Mucosa of rectum (tissue), 2 donors: ENCODE measurements at regions not wholly inside any gene's neighbourhood (a gene's known extent, or its start where the extent isn't known, plus 50 kb on each side); places are given as distances from the start of the nearest gene placed in this dataset.
"Not testable (repeated sequence)": the region's sequence is repeated elsewhere in the genome, so short reads cannot be mapped to it uniquely, and the experiment has no call there.

Experiments
- H3K27ac ChIP-seq, 2 donors: one replicate each; pipeline ENCODE4 v1.7.0; 2013; ENCODE audit warnings: inconsistent platforms in 2 of 2, low read depth in 2 of 2, low read length in 2 of 2
- H3K27me3 ChIP-seq, 2 donors: one replicate each; pipeline ENCODE4 v1.7.0; 2013; ENCODE audit warnings: low read length in 2 of 2; ENCODE audit not compliant: control insufficient read depth in 2 of 2, insufficient read depth in 2 of 2
- H3K36me3 ChIP-seq, 2 donors: one replicate each; pipeline ENCODE4 v1.7.0; 2013; ENCODE audit warnings: low read length in 2 of 2; ENCODE audit not compliant: control insufficient read depth in 2 of 2, insufficient read depth in 2 of 2
- H3K4me1 ChIP-seq, 2 donors: one replicate each; pipeline ENCODE4 v1.7.0; 2013; ENCODE audit warnings: low read length in 2 of 2, mild to moderate bottlenecking in 1 of 2; ENCODE audit not compliant: control insufficient read depth in 2 of 2, insufficient read depth in 2 of 2
- H3K4me3 ChIP-seq, 2 donors: one replicate each; pipeline ENCODE4 v1.7.0; 2013; ENCODE audit warnings: low read length in 2 of 2
- H3K9ac ChIP-seq, 2 donors: one replicate each; pipeline ENCODE4 v1.7.0; 2013; ENCODE audit warnings: low read length in 2 of 2, low read depth in 1 of 2, mild to moderate bottlenecking in 1 of 2
- H3K9me3 ChIP-seq, 2 donors: one replicate each; pipeline ENCODE4 v1.7.0; 2013; ENCODE audit warnings: low read length in 2 of 2; ENCODE audit not compliant: control insufficient read depth in 2 of 2
- donor health status: healthy.
- donor health status: Normal muscosa, but diverticular disease.

DNA sequence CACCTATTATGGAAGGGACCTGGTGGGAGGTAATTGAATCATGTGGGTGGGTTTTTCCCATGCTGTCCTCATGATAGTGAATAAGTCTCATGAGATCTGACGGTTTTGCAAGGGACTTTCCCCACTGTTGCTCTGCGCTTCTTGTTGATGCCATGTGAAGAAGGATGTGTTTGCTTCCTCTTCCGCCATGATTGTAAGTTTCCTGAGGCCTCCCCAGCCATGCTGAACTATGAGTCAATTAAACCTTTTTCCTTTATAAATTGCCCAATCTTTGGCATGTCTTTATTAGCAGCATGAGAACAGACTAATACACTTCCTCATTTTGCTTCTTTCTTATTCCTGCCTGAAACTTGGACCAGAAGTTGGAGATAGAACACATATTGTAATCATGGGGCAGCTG lies 396.2 kb downstream of the ATP23 start:
- H3K4me3 ChIP-seq, H3K27ac ChIP-seq, H3K27me3 ChIP-seq, H3K9ac ChIP-seq, H3K36me3 ChIP-seq, H3K4me1 ChIP-seq, H3K9me3 ChIP-seq: not testable (repeated sequence)

DNA sequence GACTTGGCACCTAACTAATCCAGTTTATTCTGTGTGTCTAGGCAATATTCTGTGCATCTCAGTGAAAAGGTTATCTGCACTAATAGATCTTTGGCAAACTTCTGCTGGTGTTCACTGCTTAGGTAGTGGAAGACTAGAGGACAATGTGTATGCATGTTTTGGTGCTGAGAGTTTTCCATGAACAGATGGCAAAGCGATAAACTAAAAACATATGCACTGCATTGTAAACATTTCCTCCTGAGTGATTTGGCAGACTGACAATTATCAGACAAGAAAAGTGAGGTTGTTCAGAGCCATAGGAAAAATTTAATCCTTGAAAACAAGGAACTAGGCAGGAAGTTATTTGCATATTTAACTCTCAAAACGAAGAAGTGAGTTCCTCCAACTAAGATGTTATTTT lies 400.4 kb downstream of the ATP23 start:
- no peaks in the 10 kb centered on the region for H3K27me3 ChIP-seq
- H3K4me3 ChIP-seq = no peak overlapping the region
- H3K36me3 ChIP-seq = no peaks in the 10 kb centered on the region
- no peaks in the 10 kb centered on the region for H3K9me3 ChIP-seq
- peaks cover 0 to 6% of the 10 kb centered on the region in 2 donors for H3K4me1 ChIP-seq
- no peak overlapping the region for H3K9ac ChIP-seq
- H3K27ac ChIP-seq = peak overlapping the region in 1 of 2 donors; percentile 76

DNA sequence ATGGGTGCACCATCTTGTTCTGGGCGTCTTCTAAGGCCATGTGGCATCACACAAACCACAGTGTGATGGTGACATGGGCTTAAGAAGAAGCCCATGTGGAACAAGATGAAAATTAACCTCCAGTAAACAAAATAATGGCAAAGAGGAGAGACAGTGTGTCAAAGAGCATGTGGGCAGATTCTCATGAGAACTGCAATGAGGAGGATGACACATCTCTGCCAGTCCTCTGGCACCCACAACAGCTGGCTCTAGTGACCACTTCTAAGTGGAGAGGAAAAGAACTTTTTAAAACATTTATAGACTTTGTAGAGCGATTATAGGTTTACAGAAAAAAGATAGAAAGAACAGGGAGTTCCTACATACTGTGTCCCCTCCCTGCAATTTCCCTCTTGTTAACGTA lies 401.4 kb downstream of the ATP23 start:
- Histone ChIP-seq H3K4me1 (peaks cover 0 to 6% of the 10 kb centered on the region in 2 donors), H3K27me3 (no peaks in the 10 kb centered on the region), H3K9ac (no peak overlapping the region), H3K36me3 (no peaks in the 10 kb centered on the region), H3K27ac (peak overlapping the region in 1 of 2 donors; percentile 76), H3K4me3 (no peak overlapping the region), H3K9me3 (no peaks in the 10 kb centered on the region)

DNA sequence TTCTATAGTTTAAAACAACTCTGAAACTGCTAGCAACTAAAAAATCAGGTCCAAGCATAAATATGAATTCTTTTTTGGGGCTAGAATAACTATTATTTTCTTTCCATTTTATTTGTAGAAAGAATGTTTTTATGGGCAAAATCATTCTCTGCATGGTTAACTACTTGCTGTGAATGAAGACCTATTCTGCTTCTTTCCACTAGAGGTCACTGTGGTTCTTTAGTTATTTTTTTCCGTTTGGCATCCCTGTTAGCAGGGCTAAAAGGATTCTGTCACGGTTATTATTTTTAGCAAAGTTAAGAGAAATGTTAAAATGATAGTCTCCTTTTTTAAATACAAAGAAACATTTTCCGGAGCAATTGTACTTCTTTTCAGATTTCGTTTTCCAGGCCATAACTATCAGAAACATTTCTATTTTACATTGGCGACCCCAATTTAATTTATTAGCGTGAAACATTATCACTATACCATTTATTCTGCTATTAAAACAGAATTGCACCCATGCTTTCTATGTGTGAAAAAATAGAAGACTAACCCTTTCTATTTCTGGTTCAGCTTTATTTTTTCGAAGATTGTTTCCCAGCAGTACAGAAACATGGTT lies 404.8 kb downstream of the ATP23 start:
- peaks cover 0 to 6% of the 10 kb centered on the region in 2 donors for H3K4me1 ChIP-seq
- no peak overlapping the region for H3K27ac ChIP-seq
- H3K4me3 ChIP-seq = no peak overlapping the region
- no peaks in the 10 kb centered on the region for H3K36me3 ChIP-seq
- H3K9ac ChIP-seq = no peak overlapping the region
- peaks cover 0 to 3% of the 10 kb centered on the region in 2 donors for H3K9me3 ChIP-seq
- no peaks in the 10 kb centered on the region for H3K27me3 ChIP-seq

DNA sequence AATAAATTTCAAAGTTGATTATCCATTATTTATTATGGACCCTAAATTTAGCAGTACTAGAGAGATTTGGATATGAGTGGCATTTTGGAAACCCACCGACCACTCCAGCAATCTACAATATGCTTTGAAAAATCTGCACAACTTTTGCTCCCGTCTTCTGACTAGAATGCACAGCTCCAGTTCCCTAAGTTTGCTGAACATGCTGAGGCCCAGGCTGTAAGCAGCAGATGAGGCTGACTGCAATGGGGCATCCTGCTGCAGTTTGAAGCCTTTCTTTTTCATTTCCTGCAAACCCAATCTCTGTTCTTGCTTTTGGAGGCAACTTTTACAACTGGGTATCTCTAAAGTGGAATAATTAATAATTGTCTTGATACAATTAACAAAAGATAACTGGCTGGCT lies 405.8 kb downstream of the ATP23 start:
- H3K4me3 ChIP-seq = no peak overlapping the region
- no peaks in the 10 kb centered on the region for H3K36me3 ChIP-seq
- peaks cover 0 to 3% of the 10 kb centered on the region in 2 donors for H3K9me3 ChIP-seq
- peaks cover 0 to 4% of the 10 kb centered on the region in 2 donors for H3K4me1 ChIP-seq
- H3K9ac ChIP-seq = no peak overlapping the region
- H3K27ac ChIP-seq = no peak overlapping the region
- no peaks in the 10 kb centered on the region for H3K27me3 ChIP-seq

DNA sequence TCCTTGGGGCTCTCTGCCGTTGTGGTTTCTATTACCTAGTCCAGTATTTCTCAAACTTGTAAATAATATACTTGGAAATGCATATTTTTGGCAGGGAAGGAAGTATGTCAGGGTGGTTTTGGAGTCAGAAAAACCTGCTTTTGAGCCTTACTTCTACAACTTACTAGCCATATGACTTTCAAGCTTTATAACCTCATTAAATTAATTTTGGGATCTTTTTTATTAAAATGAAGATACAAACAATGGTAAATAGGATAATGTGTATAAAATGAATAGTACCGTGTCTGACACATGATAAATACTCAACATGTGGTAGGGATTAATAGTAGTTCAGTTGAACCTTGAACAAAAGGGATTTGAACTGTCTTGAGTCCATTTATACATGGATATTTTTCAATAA lies 406.3 kb downstream of the ATP23 start:
- no peaks in the 10 kb centered on the region for H3K27me3 ChIP-seq
- no peak overlapping the region for H3K9ac ChIP-seq
- no peaks in the 10 kb centered on the region for H3K4me1 ChIP-seq
- no peaks in the 10 kb centered on the region for H3K36me3 ChIP-seq
- no peak overlapping the region for H3K4me3 ChIP-seq
- H3K27ac ChIP-seq = no peak overlapping the region
- peaks cover 0 to 3% of the 10 kb centered on the region in 2 donors for H3K9me3 ChIP-seq

DNA sequence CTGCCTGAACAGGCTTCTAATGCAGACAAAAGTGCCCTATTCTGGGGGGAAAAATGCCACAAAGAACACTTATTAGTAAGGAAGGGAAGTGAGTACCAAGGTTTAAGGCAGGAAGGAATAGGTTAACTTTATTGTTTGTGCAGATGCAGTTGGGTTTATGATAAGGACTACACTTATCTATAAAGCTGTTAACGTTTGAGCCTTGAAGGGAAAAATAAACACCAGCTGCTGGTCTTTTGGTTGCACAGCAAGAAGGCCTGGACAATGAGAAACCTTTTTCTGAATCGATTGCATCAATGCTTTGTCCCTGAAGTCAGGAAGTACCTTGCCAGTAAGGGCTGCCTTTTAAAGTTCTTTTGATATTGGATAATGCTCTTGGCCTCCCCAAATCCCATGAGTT lies 407.8 kb downstream of the ATP23 start:
- Histone ChIP-seq H3K9me3 (peaks cover 0 to 3% of the 10 kb centered on the region in 2 donors), H3K27ac (no peak overlapping the region), H3K27me3 (no peaks in the 10 kb centered on the region), H3K4me3 (no peak overlapping the region), H3K36me3 (no peaks in the 10 kb centered on the region), H3K4me1 (no peaks in the 10 kb centered on the region), H3K9ac (no peak overlapping the region)

DNA sequence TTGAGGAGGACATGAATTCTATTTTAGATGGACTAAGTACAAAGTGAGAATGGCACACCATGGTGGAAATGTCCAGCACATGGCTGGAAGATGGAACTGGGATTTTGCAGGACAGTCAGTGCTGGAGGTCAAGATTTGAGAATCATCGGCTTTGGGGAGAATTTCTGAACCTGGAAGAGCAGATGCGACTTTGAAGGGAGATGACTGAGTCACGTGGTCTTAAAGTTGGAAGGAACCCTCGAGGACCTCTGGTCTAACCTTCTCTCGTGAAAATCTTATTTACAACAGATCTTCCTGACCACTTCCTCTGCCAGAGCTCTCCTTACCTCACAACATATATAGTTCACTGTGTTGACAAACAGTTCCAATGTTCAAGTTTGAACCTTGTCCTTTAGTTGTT lies 415.4 kb downstream of the ATP23 start:
- no peak overlapping the region for H3K27ac ChIP-seq
- no peak overlapping the region for H3K9ac ChIP-seq
- H3K9me3 ChIP-seq = no peaks in the 10 kb centered on the region
- H3K4me3 ChIP-seq = no peak overlapping the region
- no peaks in the 10 kb centered on the region for H3K4me1 ChIP-seq
- H3K27me3 ChIP-seq = no peaks in the 10 kb centered on the region
- H3K36me3 ChIP-seq = no peaks in the 10 kb centered on the region

DNA sequence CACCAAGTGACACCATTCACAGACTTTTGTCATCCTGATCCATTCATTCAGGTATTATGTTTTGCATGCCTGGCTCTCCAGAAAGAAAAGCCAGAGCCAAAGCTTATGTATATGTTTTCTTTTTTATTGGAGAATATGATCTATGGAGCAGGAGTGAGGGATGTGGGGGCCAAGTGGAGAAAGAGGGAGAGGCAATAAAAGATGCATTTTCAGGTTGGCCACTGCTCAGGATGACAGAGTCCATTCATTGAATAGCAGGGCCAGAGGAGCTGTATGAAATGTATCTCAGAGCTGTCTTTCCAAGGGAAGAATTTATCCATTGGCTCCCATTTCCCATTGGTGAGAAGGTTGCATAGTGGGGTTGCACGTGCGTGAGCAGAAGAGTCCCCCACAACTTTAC lies 416.1 kb downstream of the ATP23 start:
- H3K9me3 ChIP-seq = no peaks in the 10 kb centered on the region
- H3K36me3 ChIP-seq = no peaks in the 10 kb centered on the region
- no peak overlapping the region for H3K4me3 ChIP-seq
- H3K9ac ChIP-seq = no peak overlapping the region
- no peaks in the 10 kb centered on the region for H3K4me1 ChIP-seq
- no peaks in the 10 kb centered on the region for H3K27me3 ChIP-seq
- no peak overlapping the region for H3K27ac ChIP-seq

DNA sequence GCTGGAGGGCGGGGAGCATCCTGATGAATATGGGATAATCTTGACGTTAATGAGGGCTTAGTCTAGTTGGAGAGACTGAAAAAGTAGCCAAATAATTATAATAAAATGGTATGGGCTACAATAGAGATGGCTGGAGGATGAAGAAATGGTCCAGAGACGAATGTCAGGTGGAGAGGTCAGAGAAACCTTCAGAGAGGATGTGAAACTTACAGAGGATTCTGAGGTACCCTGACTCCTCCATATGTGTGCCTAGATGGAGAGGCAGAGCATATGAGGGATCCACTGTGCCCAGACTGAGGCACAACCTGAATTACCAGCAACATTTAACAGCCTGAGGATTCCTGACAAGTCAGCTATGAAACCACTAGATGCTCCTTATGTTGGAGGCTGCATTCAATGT lies 417.0 kb downstream of the ATP23 start:
- no peaks in the 10 kb centered on the region for H3K27me3 ChIP-seq
- no peak overlapping the region for H3K27ac ChIP-seq
- no peaks in the 10 kb centered on the region for H3K36me3 ChIP-seq
- no peak overlapping the region for H3K4me3 ChIP-seq
- no peak overlapping the region for H3K9ac ChIP-seq
- H3K9me3 ChIP-seq = no peaks in the 10 kb centered on the region
- H3K4me1 ChIP-seq = no peaks in the 10 kb centered on the region

DNA sequence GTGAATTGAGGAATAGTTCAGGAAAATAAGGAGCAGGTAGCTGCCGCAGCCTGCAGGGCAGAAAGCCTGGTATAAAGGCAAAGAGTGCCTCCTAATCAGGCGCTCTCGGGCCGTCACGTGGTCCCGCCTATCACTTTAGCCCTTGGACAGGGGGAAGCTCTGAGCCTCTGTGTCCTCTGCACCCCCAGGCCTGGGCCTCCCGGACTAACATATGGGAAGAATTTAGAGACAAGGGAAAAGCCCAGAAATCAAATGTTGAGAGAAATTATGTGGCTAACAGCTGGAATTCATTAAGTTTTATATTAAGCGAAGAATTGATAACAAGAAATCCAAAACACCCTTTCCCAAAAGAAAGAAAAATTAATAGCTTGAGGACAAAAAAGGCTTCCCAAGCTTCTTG lies 417.7 kb downstream of the ATP23 start:
- no peak overlapping the region for H3K27ac ChIP-seq
- no peaks in the 10 kb centered on the region for H3K27me3 ChIP-seq
- no peak overlapping the region for H3K9ac ChIP-seq
- H3K9me3 ChIP-seq = no peaks in the 10 kb centered on the region
- H3K36me3 ChIP-seq = no peaks in the 10 kb centered on the region
- H3K4me3 ChIP-seq = no peak overlapping the region
- H3K4me1 ChIP-seq = no peaks in the 10 kb centered on the region
